Activated B cell treated with CpG ODN at 0.5 μM for 24 hours (primary cell): ENCODE measurements at regions not wholly inside any gene's neighbourhood (a gene's known extent, or its start where the extent isn't known, plus 50 kb on each side); places are given as distances from the start of the nearest gene placed in this dataset.
"Not testable (repeated sequence)": the region's sequence is repeated elsewhere in the genome, so short reads cannot be mapped to it uniquely, and the experiment has no call there.

Experiments used
- ATAC-seq: fragments of 200-7000 bp; cut with Tn5 transposase; one replicate; pipeline ENCODE4 v1.10.0; 2021; ENCODE audit warnings: low read depth, mild to moderate bottlenecking, moderate library complexity
- CTCF ChIA-PET: fragments of 350-600 bp; sonication (Branson Sonifier 250); formaldehyde crosslinking; loops from one replicate; lab custom pipeline; 2021; ENCODE audit warnings: antibody characterized with exemption; lab: Charles Lee
- POLR2A ChIA-PET: fragments of 350-600 bp; sonication (Branson Sonifier 250); formaldehyde crosslinking; loops from one replicate; lab custom pipeline; 2021; ENCODE audit warnings: antibody characterized with exemption; lab: Charles Lee
- DNase-seq: peaks from one replicate; pipeline ENCODE4 v3.0.0; 2022
- H3K27ac Mint-ChIP-seq: one replicate; pipeline ENCODE4 v1.8.0; 2020; ENCODE audit warnings: mixed read lengths
- H3K27me3 Mint-ChIP-seq: one replicate; pipeline ENCODE4 v1.8.0; 2021; ENCODE audit warnings: mixed read lengths
- H3K36me3 Mint-ChIP-seq: one replicate; pipeline ENCODE4 v1.8.0; 2021; ENCODE audit warnings: low read depth, mixed read lengths
- H3K4me1 Mint-ChIP-seq: one replicate; pipeline ENCODE4 v1.8.0; 2021; ENCODE audit warnings: mixed read lengths
- H3K4me3 Mint-ChIP-seq: one replicate; pipeline ENCODE4 v1.8.0; 2020; ENCODE audit warnings: mild to moderate bottlenecking, mixed read lengths
- H3K9me3 Mint-ChIP-seq: one replicate; pipeline ENCODE4 v1.8.0; 2020; ENCODE audit warnings: mixed read lengths
- intact Hi-C: fragments of 100-400 bp; cut with micrococcal nuclease; formaldehyde crosslinking; loops from one replicate; pipeline ENCODE4 v1.15.1; 2024
- TF ChIP-seq, protein P1 (sequence below): fragments of 200-600 bp; IDR thresholded peaks from one replicate; pipeline ENCODE4 v1.8.0; 2022; ENCODE audit warnings: antibody characterized with exemption, mild to moderate bottlenecking

DNA sequence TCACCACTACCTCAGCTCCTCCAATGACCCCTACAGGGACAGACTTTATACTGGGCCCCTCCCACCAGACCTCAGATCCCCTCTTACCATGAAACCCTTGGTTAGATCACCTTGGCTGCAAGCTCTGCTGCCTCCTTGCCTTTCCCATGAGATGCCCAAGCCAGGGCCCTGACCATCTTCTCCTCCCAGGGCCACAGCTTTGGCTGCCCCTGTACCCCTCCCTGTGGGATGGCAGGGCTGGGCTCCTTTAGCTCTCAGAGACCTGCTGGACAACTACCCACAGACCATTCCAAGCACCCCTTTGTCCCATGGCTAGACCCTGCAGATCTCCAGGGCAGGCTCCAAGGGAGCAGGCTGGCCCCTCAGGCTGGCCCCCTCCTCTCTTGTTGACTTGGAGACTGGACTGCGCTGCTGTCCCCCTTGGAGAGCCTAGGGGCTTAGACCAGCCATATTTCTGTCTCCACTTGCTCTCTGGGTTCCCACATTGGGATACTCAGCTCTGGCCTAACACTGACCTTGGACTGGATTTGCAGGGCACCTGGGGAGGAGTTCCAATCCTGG is 1692.7 kb downstream of the TP53TG3F start:
- Mint-ChIP-seq H3K27ac (no peak overlapping the region), H3K4me1 (no peaks in the 10 kb centered on the region), H3K4me3 (no peak overlapping the region), H3K36me3 (no peaks in the 10 kb centered on the region), H3K27me3 (no peaks in the 10 kb centered on the region), H3K9me3 (peaks cover 8% of the 10 kb centered on the region)
- intact Hi-C loops, result no loop called here
- CTCF ChIA-PET, result no interaction called here
- DNase-seq (no peak), ATAC-seq (no peak)
- POLR2A ChIA-PET, result no interaction called here
- TF ChIP-seq, protein P1, sequence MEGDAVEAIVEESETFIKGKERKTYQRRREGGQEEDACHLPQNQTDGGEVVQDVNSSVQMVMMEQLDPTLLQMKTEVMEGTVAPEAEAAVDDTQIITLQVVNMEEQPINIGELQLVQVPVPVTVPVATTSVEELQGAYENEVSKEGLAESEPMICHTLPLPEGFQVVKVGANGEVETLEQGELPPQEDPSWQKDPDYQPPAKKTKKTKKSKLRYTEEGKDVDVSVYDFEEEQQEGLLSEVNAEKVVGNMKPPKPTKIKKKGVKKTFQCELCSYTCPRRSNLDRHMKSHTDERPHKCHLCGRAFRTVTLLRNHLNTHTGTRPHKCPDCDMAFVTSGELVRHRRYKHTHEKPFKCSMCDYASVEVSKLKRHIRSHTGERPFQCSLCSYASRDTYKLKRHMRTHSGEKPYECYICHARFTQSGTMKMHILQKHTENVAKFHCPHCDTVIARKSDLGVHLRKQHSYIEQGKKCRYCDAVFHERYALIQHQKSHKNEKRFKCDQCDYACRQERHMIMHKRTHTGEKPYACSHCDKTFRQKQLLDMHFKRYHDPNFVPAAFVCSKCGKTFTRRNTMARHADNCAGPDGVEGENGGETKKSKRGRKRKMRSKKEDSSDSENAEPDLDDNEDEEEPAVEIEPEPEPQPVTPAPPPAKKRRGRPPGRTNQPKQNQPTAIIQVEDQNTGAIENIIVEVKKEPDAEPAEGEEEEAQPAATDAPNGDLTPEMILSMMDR, result no peak

DNA sequence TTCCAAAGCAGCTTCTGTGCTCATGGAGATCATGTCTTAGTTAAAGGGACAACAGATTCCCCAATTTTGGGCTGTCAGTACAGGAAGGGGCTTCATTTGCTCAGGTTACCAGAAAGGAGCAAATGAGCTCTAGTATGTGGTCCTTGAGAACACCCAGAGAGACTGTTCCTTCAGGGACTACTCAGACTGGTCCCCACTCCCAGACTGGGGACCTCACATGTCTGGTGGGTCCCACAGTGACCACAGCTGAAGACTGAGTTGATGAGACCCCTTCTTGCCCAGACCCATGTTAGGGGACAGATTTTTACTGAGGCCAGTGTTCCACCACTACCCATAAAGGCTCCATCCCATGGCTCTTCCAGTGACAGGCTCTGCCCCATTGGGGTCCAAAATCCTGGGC is 1695.2 kb downstream of the TP53TG3F start:
- no peak overlapping the region for H3K4me3 Mint-ChIP-seq
- intact Hi-C loops, result no loop called here
- POLR2A ChIA-PET, result no interaction called here
- no peaks in the 10 kb centered on the region for H3K4me1 Mint-ChIP-seq
- peaks cover 10% of the 10 kb centered on the region for H3K9me3 Mint-ChIP-seq
- ATAC-seq, result no peak
- DNase-seq, result no peak
- H3K27ac Mint-ChIP-seq, result no peak overlapping the region
- CTCF ChIA-PET, result no interaction called here
- H3K36me3 Mint-ChIP-seq, result no peaks in the 10 kb centered on the region
- TF ChIP-seq, protein P1, result no peak
- no peaks in the 10 kb centered on the region for H3K27me3 Mint-ChIP-seq

DNA sequence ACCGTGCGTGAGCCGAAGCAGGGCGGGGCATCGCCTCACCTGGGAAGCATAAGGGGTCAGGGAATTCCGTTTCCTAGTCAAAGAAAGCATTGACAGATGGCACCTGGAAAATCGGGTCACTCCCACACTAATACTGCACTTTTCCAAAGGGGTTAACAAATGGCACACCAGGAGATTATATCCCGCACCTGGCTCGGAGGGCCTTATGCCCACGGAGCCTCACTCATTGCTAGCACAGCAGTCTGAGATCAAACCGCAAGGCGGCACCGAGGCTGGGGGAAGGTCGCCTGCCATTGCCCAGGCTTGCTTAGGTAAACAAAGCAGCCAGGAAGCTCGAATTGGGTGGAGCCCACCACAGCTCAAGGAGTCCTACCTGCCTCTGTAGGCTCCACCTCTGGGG is 1698.1 kb downstream of the TP53TG3F start:
- CTCF ChIA-PET, H3K27ac Mint-ChIP-seq, POLR2A ChIA-PET, ATAC-seq, H3K36me3 Mint-ChIP-seq, DNase-seq, H3K27me3 Mint-ChIP-seq, H3K4me3 Mint-ChIP-seq, intact Hi-C loops, H3K9me3 Mint-ChIP-seq, H3K4me1 Mint-ChIP-seq: not testable (repeated sequence)

DNA sequence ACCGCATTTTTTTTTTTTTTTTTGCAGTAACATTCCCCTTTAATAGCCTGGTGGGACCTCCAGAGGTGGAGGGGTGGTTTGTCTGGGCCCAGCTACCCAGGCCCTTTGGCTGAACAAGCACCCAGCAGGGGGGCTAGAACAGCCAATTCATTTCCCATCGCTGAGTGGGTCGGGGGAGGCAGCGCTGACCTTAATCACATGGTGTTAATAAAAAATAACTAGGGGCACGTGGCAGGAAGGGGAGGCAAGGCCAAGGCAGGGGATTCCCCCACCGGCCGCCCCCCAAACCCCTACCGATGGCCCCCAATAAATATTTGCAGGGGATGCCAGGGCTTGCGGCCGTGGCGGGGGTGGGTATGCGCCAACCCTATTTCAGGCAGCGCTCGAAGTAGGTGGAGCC is 1709.9 kb downstream of the TP53TG3F start:
- DNase-seq, H3K27me3 Mint-ChIP-seq, H3K9me3 Mint-ChIP-seq, H3K36me3 Mint-ChIP-seq, H3K27ac Mint-ChIP-seq, intact Hi-C loops, H3K4me3 Mint-ChIP-seq, POLR2A ChIA-PET, CTCF ChIA-PET, H3K4me1 Mint-ChIP-seq, ATAC-seq: not testable (repeated sequence)

DNA sequence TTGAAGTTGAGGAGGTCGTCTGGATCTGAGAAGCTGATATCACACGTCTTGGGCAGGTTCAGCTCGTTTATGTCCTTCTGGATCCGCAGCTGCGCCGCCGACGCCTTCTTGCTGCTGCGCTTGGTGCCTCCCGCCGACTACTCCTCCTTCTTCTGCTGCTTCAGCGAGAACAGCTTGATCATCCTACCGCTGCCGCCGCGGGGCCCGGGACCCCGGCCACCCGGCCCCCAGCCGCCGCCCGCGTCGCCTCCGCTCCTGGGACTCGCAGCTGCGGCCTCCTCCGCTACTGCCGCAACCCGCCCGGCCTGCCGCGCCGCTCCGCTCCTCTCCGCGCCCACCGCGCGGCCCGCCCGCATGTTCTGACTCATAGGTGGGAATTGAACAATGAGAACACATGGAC is 1710.6 kb downstream of the TP53TG3F start:
- H3K4me1 Mint-ChIP-seq, H3K27ac Mint-ChIP-seq, H3K36me3 Mint-ChIP-seq, H3K27me3 Mint-ChIP-seq, ATAC-seq, intact Hi-C loops, H3K9me3 Mint-ChIP-seq, DNase-seq, H3K4me3 Mint-ChIP-seq, CTCF ChIA-PET, POLR2A ChIA-PET: not testable (repeated sequence)

DNA sequence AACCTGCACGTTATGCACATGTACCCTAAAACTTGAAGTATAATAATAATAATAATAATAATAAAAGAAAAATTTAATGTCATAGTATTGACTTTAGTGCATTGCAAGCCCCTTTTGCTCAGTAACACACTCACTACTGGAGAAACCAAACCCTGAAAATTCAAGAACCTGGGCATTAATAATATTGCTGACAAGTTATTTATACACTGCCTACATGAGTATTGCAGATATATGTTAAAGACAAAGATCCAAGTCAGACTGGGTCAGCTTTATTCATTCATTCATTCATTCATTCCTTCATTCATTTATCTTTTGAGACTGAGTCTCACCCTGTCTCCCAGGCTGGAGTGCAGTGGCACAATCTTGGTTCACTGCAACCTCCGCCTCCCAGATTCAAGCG is 1711.2 kb downstream of the TP53TG3F start:
- Mint-ChIP-seq H3K4me1 (no peaks in the 10 kb centered on the region), H3K4me3 (no peak overlapping the region), H3K36me3 (no peaks in the 10 kb centered on the region), H3K27me3 (no peaks in the 10 kb centered on the region), H3K9me3 (peaks cover 2% of the 10 kb centered on the region), H3K27ac (no peak overlapping the region)
- TF ChIP-seq, protein P1, result no peak
- ChIA-PET CTCF (no interaction called here), POLR2A (no interaction called here)
- intact Hi-C loops, result no loop called here
- DNase-seq, result no peak
- no peak for ATAC-seq

DNA sequence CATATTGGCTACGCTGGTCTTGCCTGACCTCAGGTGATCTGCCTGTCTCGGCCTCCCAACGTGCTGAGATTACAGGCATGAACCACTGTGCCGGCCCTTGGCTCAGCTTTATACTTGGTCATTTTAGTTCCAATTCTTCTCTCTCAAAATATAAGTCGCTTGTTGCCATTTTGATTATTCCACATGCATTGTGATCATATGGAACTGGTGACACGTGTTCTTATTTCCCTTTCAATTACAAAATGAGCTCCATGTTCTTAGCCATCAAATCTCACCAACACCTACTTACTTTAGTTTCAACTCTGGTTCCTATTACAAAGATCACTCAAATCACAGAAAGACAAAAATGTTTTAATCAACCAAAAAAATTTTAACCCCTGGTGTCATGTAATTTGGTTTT is 1711.7 kb downstream of the TP53TG3F start:
- H3K36me3 Mint-ChIP-seq, result no peaks in the 10 kb centered on the region
- peaks cover 2% of the 10 kb centered on the region for H3K9me3 Mint-ChIP-seq
- POLR2A ChIA-PET, result no interaction called here
- no peak overlapping the region for H3K4me3 Mint-ChIP-seq
- no peak overlapping the region for H3K27ac Mint-ChIP-seq
- TF ChIP-seq, protein P1, result no peak
- H3K4me1 Mint-ChIP-seq, result no peaks in the 10 kb centered on the region
- CTCF ChIA-PET, result no interaction called here
- intact Hi-C loops, result no loop called here
- H3K27me3 Mint-ChIP-seq, result no peaks in the 10 kb centered on the region
- no peak for ATAC-seq
- DNase-seq, result no peak
